ENCODE measurements at regions not wholly inside any gene's neighbourhood (a gene's known extent, or its start where the extent isn't known, plus 50 kb on each side); places are given as distances from the start of the nearest gene placed in this dataset.

- Histone ChIP-seq H3K36me3 (ENCODE audit: insufficient read depth, low read length) (no peaks in the 10 kb centered on the region), H3K27ac (ENCODE audit: low read depth, low read length) (no peak overlapping the region), H3K79me2 (ENCODE audit: insufficient read depth, low read length) (no peaks in the 10 kb centered on the region), H3K4me3 (ENCODE audit: insufficient read depth, low read depth, low read length) (no peak overlapping the region), H3K9me3 (ENCODE audit: insufficient read depth, low read depth, low read length) (no peaks in the 10 kb centered on the region), H2AFZ (ENCODE audit: low read depth, low read length) (no peak overlapping the region), H3K9ac (ENCODE audit: low read length) (no peak overlapping the region), H3K4me2 (ENCODE audit: low read length) (no peak overlapping the region), H3K4me1 (ENCODE audit: insufficient read depth, low read length) (no peaks in the 10 kb centered on the region), H3K27me3 (ENCODE audit: insufficient read depth, low read length) (no peaks in the 10 kb centered on the region), H4K20me1 (ENCODE audit: insufficient read depth, low read length) (no peaks in the 10 kb centered on the region)
- H3K4me3 Mint-ChIP-seq (ENCODE audit: unreplicated experiment) = no peak overlapping the region
- no peak overlapping the region for H3K27ac Mint-ChIP-seq (ENCODE audit: unreplicated experiment)
- TF ChIP-seq CTCF (IDR thresholded peaks at IDR 0.05; ENCODE audit: insufficient read depth, low read depth, low read length) = no peak
- TF ChIP-seq EZH2 (IDR thresholded peaks at IDR 0.05; ENCODE audit: insufficient read depth, low read length) = no peak
- no peak for FAIRE-seq
- no peaks in the 10 kb centered on the region for H3K4me1 Mint-ChIP-seq (ENCODE audit: low read depth, unreplicated experiment)
- no peak for DNase-seq (ENCODE audit: low read depth)
- no peaks in the 10 kb centered on the region for H3K27me3 Mint-ChIP-seq (ENCODE audit: low read depth, unreplicated experiment)
- no peaks in the 10 kb centered on the region for H3K36me3 Mint-ChIP-seq (ENCODE audit: low read depth, unreplicated experiment)
- no peaks in the 10 kb centered on the region for H3K9me3 Mint-ChIP-seq (ENCODE audit: unreplicated experiment)
Measured at GRCh38 chr2:192574552-192574951, 379.8 kb upstream of the TMEFF2 start.

GRCh38 chr2:192571636-192572035 lies 376.9 kb upstream of the TMEFF2 start:
- Mint-ChIP-seq H3K4me1 (ENCODE audit: low read depth, unreplicated experiment) (peaks cover 3% of the 10 kb centered on the region), H3K9me3 (ENCODE audit: unreplicated experiment) (no peaks in the 10 kb centered on the region), H3K27ac (ENCODE audit: unreplicated experiment) (no peak overlapping the region), H3K4me3 (ENCODE audit: unreplicated experiment) (no peak overlapping the region), H3K27me3 (ENCODE audit: low read depth, unreplicated experiment) (no peaks in the 10 kb centered on the region), H3K36me3 (ENCODE audit: low read depth, unreplicated experiment) (no peaks in the 10 kb centered on the region)
- no peak overlapping the region for H3K9ac ChIP-seq (ENCODE audit: low read length)
- no peaks in the 10 kb centered on the region for H4K20me1 ChIP-seq (ENCODE audit: insufficient read depth, low read length)
- no peak for TF ChIP-seq EZH2 (IDR thresholded peaks at IDR 0.05; ENCODE audit: insufficient read depth, low read length)
- no peak for DNase-seq (ENCODE audit: low read depth)
- H3K4me1 ChIP-seq (ENCODE audit: insufficient read depth, low read length) = no peaks in the 10 kb centered on the region
- no peak overlapping the region for H2AFZ ChIP-seq (ENCODE audit: low read depth, low read length)
- H3K27me3 ChIP-seq (ENCODE audit: insufficient read depth, low read length) = no peaks in the 10 kb centered on the region
- H3K27ac ChIP-seq (ENCODE audit: low read depth, low read length) = no peak overlapping the region
- no peak for FAIRE-seq
- no peak overlapping the region for H3K4me2 ChIP-seq (ENCODE audit: low read length)
- H3K36me3 ChIP-seq (ENCODE audit: insufficient read depth, low read length) = no peaks in the 10 kb centered on the region
- no peak overlapping the region for H3K4me3 ChIP-seq (ENCODE audit: insufficient read depth, low read depth, low read length)
- no peaks in the 10 kb centered on the region for H3K9me3 ChIP-seq (ENCODE audit: insufficient read depth, low read depth, low read length)
- H3K79me2 ChIP-seq (ENCODE audit: insufficient read depth, low read length) = no peaks in the 10 kb centered on the region

GRCh38 chr2:192570788-192571187 lies 376.1 kb upstream of the TMEFF2 start:
- no peak overlapping the region for H3K27ac ChIP-seq (ENCODE audit: low read depth, low read length)
- Mint-ChIP-seq H3K27ac (ENCODE audit: unreplicated experiment) (no peak overlapping the region), H3K4me3 (ENCODE audit: unreplicated experiment) (no peak overlapping the region), H3K27me3 (ENCODE audit: low read depth, unreplicated experiment) (no peaks in the 10 kb centered on the region), H3K9me3 (ENCODE audit: unreplicated experiment) (no peaks in the 10 kb centered on the region), H3K36me3 (ENCODE audit: low read depth, unreplicated experiment) (no peaks in the 10 kb centered on the region), H3K4me1 (ENCODE audit: low read depth, unreplicated experiment) (peaks cover 3% of the 10 kb centered on the region)
- H4K20me1 ChIP-seq (ENCODE audit: insufficient read depth, low read length) = no peaks in the 10 kb centered on the region
- no peak overlapping the region for H2AFZ ChIP-seq (ENCODE audit: low read depth, low read length)
- H3K4me3 ChIP-seq (ENCODE audit: insufficient read depth, low read depth, low read length) = no peak overlapping the region
- FAIRE-seq (no peak), DNase-seq (ENCODE audit: low read depth) (no peak)
- no peak overlapping the region for H3K9ac ChIP-seq (ENCODE audit: low read length)
- H3K4me2 ChIP-seq (ENCODE audit: low read length) = no peak overlapping the region
- TF ChIP-seq EZH2 (IDR thresholded peaks at IDR 0.05; ENCODE audit: insufficient read depth, low read length) (no peak), CTCF (IDR thresholded peaks at IDR 0.05; ENCODE audit: insufficient read depth, low read depth, low read length) (no peak)
- no peaks in the 10 kb centered on the region for H3K4me1 ChIP-seq (ENCODE audit: insufficient read depth, low read length)
- no peaks in the 10 kb centered on the region for H3K9me3 ChIP-seq (ENCODE audit: insufficient read depth, low read depth, low read length)
- no peaks in the 10 kb centered on the region for H3K27me3 ChIP-seq (ENCODE audit: insufficient read depth, low read length)
- no peaks in the 10 kb centered on the region for H3K79me2 ChIP-seq (ENCODE audit: insufficient read depth, low read length)
- H3K36me3 ChIP-seq (ENCODE audit: insufficient read depth, low read length) = no peaks in the 10 kb centered on the region
